Stimulated activated CD8-positive, alpha-beta memory T cell treated with anti-CD3 and anti-CD28 coated beads, Interleukin-15, amount 100 ng/mL, for 48 hours (primary cell): ENCODE measurements at regions not wholly inside any gene's neighbourhood (a gene's known extent, or its start where the extent isn't known, plus 50 kb on each side); places are given as distances from the start of the nearest gene placed in this dataset.
A peak's percentile ranks its signal among the peaks of the same experiment; 100 is the strongest.

Source experiments
- DNase-seq, 2 donors: peaks; one replicate each; pipeline ENCODE4 v3.0.0-alpha.2; 2020; ENCODE audit warnings: low read depth in 2 of 2

- no peak for DNase-seq
Observed at GRCh38 chr5:159385536-159385935, 55.2 kb upstream of the IL12B start.

GRCh38 chr5:159386028-159386711 is 55.9 kb upstream of the IL12B start:
- DNase-seq: no peak

- no peak for DNase-seq
Observed at GRCh38 chr5:159392871-159393270, 62.6 kb upstream of the IL12B start.

GRCh38 chr5:159393854-159394274 is 63.6 kb upstream of the IL12B start:
- no peak for DNase-seq

- DNase-seq: no peak
Observed at GRCh38 chr5:159395202-159395601, 64.9 kb upstream of the IL12B start.

- DNase-seq: no peak
Observed at GRCh38 chr5:159398936-159399335, 68.6 kb upstream of the IL12B start.

GRCh38 chr5:159400476-159400875 is 70.2 kb upstream of the IL12B start:
- no peak for DNase-seq

GRCh38 chr5:159402311-159402710 is 72.0 kb upstream of the IL12B start:
- DNase-seq: no peak

- no peak for DNase-seq
Observed at GRCh38 chr5:159402856-159403255, 72.6 kb upstream of the IL12B start.

- DNase-seq: no peak
Observed at GRCh38 chr5:159403906-159404681, 73.8 kb upstream of the IL12B start.

GRCh38 chr5:159405611-159406031 is 75.3 kb upstream of the IL12B start:
- no peak for DNase-seq

GRCh38 chr5:159406571-159406970 is 76.3 kb upstream of the IL12B start:
- DNase-seq: no peak

- DNase-seq: no peak
Observed at GRCh38 chr5:159409801-159410200, 79.5 kb upstream of the IL12B start.

- DNase-seq: no peak
Observed at GRCh38 chr5:159410480-159410879, 80.2 kb upstream of the IL12B start.

- no peak for DNase-seq
Observed at GRCh38 chr5:159411115-159411514, 80.8 kb upstream of the IL12B start.

- DNase-seq: peak; percentile 60 to 67
Observed at GRCh38 chr5:159412284-159413046, 82.2 kb upstream of the IL12B start.

GRCh38 chr5:159414021-159414420 is 83.7 kb upstream of the IL12B start:
- no peak for DNase-seq

GRCh38 chr5:159415301-159415937 is 85.1 kb upstream of the IL12B start:
- DNase-seq: no peak

GRCh38 chr5:159416438-159416837 is 86.2 kb upstream of the IL12B start:
- no peak for DNase-seq

GRCh38 chr5:159417170-159417569 is 86.9 kb upstream of the IL12B start:
- DNase-seq: no peak

- DNase-seq: no peak
Observed at GRCh38 chr5:159419576-159419975, 89.3 kb upstream of the IL12B start.

GRCh38 chr5:159420940-159421339 is 90.7 kb upstream of the IL12B start:
- DNase-seq: no peak
